Type B pancreatic cell (in vitro differentiated cells): ENCODE measurements at regions not wholly inside any gene's neighbourhood (a gene's known extent, or its start where the extent isn't known, plus 50 kb on each side); places are given as distances from the start of the nearest gene placed in this dataset.

Experiments used
- DNase-seq: peaks from one replicate; pipeline ENCODE4 v3.0.0; 2021; ENCODE audit warnings: mixed read lengths; ENCODE audit not compliant: unreplicated experiment; ENCODE audit errors: extremely low spot score
- H3K27ac Mint-ChIP-seq: 2 replicates; pipeline ENCODE4 v1.8.0; 2021; ENCODE audit warnings: mild to moderate bottlenecking, mixed read lengths
- H3K27me3 Mint-ChIP-seq: 2 replicates; pipeline ENCODE4 v1.8.0; 2021; ENCODE audit warnings: mixed read lengths
- H3K36me3 Mint-ChIP-seq: 2 replicates; pipeline ENCODE4 v1.8.0; 2021; ENCODE audit warnings: mixed read lengths
- H3K4me1 Mint-ChIP-seq: one replicate; pipeline ENCODE4 v1.8.0; 2021; ENCODE audit warnings: mixed read lengths; ENCODE audit not compliant: unreplicated experiment
- H3K4me3 Mint-ChIP-seq: 2 replicates; pipeline ENCODE4 v1.8.0; 2021; ENCODE audit warnings: mild to moderate bottlenecking, mixed read lengths
- H3K9me3 Mint-ChIP-seq: 2 replicates; pipeline ENCODE4 v1.8.0; 2021; ENCODE audit warnings: mixed read lengths
- TF ChIP-seq, protein P1 (sequence below): fragments of 200-600 bp; sonication (generic); conservative IDR thresholded peaks from 2 replicates; pipeline ENCODE4 v1.5.0; 2021; ENCODE audit warnings: antibody characterized with exemption, mild to moderate bottlenecking

DNA sequence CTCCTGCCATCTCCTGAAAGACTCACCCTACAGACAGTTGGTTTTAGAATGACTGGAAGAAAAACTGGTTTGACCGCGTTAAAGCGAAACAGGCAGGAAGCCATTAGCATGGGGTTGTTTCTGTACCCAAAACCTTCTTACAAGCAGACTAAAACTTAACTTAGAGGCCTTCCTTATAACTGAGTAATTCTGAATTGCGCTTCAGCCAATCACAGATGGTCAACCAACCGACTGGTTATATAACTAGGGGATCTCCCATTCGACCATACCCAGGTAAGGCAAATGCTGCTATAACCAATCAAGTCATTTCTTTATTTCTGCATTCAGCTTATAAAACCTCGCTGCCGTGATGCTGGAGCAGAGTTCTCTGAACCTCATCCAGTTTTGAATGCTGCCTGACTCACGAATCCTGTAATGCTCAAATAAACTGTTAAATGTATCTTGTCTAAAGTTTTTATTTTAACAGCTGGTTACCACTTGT lies 87.8 kb upstream of the DRD2 start:
- peaks cover 2% of the 10 kb centered on the region for H3K4me1 Mint-ChIP-seq
- peaks cover 12% of the 10 kb centered on the region for H3K27me3 Mint-ChIP-seq
- H3K9me3 Mint-ChIP-seq = no peaks in the 10 kb centered on the region
- H3K4me3 Mint-ChIP-seq = no peak overlapping the region
- no peak for DNase-seq
- H3K36me3 Mint-ChIP-seq = no peaks in the 10 kb centered on the region
- TF ChIP-seq, protein P1, sequence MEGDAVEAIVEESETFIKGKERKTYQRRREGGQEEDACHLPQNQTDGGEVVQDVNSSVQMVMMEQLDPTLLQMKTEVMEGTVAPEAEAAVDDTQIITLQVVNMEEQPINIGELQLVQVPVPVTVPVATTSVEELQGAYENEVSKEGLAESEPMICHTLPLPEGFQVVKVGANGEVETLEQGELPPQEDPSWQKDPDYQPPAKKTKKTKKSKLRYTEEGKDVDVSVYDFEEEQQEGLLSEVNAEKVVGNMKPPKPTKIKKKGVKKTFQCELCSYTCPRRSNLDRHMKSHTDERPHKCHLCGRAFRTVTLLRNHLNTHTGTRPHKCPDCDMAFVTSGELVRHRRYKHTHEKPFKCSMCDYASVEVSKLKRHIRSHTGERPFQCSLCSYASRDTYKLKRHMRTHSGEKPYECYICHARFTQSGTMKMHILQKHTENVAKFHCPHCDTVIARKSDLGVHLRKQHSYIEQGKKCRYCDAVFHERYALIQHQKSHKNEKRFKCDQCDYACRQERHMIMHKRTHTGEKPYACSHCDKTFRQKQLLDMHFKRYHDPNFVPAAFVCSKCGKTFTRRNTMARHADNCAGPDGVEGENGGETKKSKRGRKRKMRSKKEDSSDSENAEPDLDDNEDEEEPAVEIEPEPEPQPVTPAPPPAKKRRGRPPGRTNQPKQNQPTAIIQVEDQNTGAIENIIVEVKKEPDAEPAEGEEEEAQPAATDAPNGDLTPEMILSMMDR = no peak
- peak overlapping the region; percentile 50 for H3K27ac Mint-ChIP-seq

DNA sequence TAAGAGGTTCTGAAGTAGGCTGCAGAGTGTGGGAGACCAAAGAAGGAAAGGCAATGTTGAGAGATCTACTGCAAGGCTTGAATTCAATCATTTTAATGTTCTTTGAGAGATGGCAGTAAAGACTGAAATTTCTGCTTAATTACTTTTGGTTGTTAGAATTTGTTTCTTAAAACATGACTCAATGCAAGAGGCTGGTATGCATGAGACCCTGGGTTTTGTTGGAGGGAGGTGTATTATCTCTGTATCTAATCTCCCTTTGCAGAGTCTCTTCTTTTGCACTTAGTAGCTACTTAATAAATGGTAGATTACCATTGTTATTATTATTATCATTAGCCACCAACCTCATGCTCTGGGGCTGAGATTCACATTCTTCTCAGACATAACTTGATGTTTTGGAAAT lies 87.4 kb upstream of the DRD2 start:
- Mint-ChIP-seq H3K36me3 (no peaks in the 10 kb centered on the region), H3K4me3 (no peak overlapping the region), H3K9me3 (no peaks in the 10 kb centered on the region), H3K27me3 (peaks cover 11% of the 10 kb centered on the region), H3K27ac (peak overlapping the region; percentile 50), H3K4me1 (no peaks in the 10 kb centered on the region)
- TF ChIP-seq, protein P1 = no peak
- DNase-seq = no peak

DNA sequence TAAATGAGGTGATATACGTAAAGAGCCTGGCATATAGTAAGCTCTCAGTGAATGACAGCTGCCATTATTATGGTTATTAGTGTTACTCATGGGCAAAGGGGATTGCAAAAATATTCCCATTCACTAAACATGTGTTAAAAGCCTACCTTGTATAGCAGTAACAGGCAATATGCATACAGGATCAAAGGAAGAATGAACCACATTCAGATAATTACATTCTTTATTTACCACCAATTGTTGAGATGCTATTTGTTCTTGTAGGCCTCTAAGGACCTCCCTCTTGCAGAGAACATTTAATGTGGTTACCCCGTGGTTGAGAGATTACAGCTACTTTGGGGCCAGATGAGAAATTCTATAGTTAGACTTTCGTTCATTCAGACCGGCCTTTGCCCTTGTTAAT lies 82.7 kb upstream of the DRD2 start:
- TF ChIP-seq, protein P1 = no peak
- Mint-ChIP-seq H3K4me1 (peaks cover 3% of the 10 kb centered on the region), H3K27me3 (no peaks in the 10 kb centered on the region), H3K27ac (no peak overlapping the region), H3K9me3 (no peaks in the 10 kb centered on the region), H3K4me3 (no peak overlapping the region), H3K36me3 (no peaks in the 10 kb centered on the region)
- no peak for DNase-seq

DNA sequence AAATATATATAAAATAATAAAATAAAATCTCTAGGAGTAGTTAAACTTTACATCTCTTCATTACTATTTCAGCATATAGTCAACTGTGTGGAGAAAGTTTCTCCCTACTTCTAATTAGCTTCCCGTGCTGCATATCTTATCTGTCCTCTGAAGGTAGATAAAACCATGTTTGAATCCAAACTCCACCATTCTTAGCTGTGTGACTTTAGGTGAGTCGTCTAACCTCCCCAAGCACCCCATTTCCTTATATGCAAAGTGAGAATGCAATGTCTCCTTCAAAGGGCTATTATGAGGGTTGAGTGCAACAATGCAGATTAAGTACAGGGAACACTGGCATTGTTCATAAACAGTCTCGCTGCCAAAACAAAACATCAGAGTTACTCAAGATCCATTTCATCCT lies 80.8 kb upstream of the DRD2 start:
- TF ChIP-seq, protein P1 = no peak
- Mint-ChIP-seq H3K27me3 (peaks cover 4% of the 10 kb centered on the region), H3K36me3 (no peaks in the 10 kb centered on the region), H3K4me3 (no peak overlapping the region), H3K27ac (no peak overlapping the region), H3K9me3 (no peaks in the 10 kb centered on the region), H3K4me1 (peaks cover 3% of the 10 kb centered on the region)
- DNase-seq = no peak

DNA sequence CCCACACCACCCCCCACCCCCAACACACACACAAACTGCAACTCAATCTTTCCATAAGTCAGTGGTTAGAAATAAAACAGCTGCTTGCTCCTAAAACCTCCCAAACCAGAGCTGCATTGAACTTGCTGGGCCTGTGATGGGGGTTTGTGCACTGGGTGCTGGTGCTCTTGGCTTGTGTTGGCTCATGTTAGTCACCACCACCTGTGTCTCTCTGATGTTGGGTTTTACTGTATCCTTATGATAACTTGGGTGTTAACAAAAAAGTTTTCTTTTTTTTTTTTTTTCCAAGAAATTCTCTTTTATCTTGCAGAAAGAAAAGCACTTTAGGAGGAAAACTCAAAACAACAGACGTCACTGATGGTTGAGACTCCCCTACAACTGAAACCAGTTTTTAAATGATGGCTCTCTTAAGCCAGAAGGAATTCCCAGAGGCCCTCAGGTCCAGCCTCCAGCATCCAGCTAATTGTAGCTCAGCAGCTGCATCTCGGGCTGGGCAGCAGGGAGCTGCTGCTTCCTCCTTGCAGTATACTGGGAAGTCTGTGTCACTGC lies 79.9 kb upstream of the DRD2 start:
- no peak for DNase-seq
- TF ChIP-seq, protein P1 = no peak
- Mint-ChIP-seq H3K4me3 (no peak overlapping the region), H3K27me3 (peaks cover 5% of the 10 kb centered on the region), H3K4me1 (peaks cover 6% of the 10 kb centered on the region), H3K36me3 (no peaks in the 10 kb centered on the region), H3K27ac (no peak overlapping the region), H3K9me3 (no peaks in the 10 kb centered on the region)

DNA sequence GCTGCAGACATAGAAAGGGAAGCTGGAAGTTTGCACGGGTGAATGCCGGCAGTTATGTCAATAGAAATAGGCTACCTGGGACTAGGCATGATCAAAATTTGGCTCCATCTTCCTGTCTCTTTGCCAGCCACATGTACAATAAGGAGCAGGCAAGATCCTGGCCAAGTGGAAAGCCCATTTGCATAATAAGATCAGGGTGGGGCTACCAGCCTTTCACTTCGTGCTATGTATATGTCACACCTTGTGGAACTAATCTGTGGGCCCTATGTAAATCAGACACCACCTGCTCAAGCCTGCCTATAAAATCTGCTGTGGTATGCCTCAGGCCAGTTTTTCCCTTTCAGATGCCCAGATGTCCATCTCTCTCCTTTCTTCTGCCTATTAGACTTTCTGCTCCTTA lies 79.3 kb upstream of the DRD2 start:
- H3K27ac Mint-ChIP-seq = no peak overlapping the region
- peaks cover 8% of the 10 kb centered on the region for H3K27me3 Mint-ChIP-seq
- no peaks in the 10 kb centered on the region for H3K9me3 Mint-ChIP-seq
- H3K4me1 Mint-ChIP-seq = peaks cover 12% of the 10 kb centered on the region
- TF ChIP-seq, protein P1 = no peak
- H3K4me3 Mint-ChIP-seq = no peak overlapping the region
- DNase-seq = no peak
- H3K36me3 Mint-ChIP-seq = no peaks in the 10 kb centered on the region
